RWPE1 (cell line): ENCODE measurements at regions not wholly inside any gene's neighbourhood (a gene's known extent, or its start where the extent isn't known, plus 50 kb on each side); places are given as distances from the start of the nearest gene placed in this dataset.

Experiments used
- CTCF ChIA-PET: fragments of 350-600 bp; sonication (Branson Sonifier 250); formaldehyde crosslinking; extraction: SDS; loops from one replicate; lab custom pipeline; 2021; lab: Yijun Ruan, JAX
- POLR2A ChIA-PET: fragments of 400-600 bp; formaldehyde crosslinking; extraction: SDS; loops from one replicate; lab custom pipeline; 2020; ENCODE audit warnings: antibody characterized with exemption; ENCODE audit not compliant: low non-redundant PET; lab: Yijun Ruan, JAX
- DNase-seq: peaks from one replicate; pipeline ENCODE4 v3.0.0; 2012; ENCODE audit warnings: low spot score
- H3K27ac ChIP-seq: fragments of 450-650 bp; 2 replicates; pipeline ENCODE4 v1.5.1; 2017
- TF ChIP-seq, protein P1 (sequence below): fragments of 450-650 bp; conservative IDR thresholded peaks from 2 replicates; pipeline ENCODE4 v1.5.1; 2017; ENCODE audit warnings: low read depth, mild to moderate bottlenecking

DNA sequence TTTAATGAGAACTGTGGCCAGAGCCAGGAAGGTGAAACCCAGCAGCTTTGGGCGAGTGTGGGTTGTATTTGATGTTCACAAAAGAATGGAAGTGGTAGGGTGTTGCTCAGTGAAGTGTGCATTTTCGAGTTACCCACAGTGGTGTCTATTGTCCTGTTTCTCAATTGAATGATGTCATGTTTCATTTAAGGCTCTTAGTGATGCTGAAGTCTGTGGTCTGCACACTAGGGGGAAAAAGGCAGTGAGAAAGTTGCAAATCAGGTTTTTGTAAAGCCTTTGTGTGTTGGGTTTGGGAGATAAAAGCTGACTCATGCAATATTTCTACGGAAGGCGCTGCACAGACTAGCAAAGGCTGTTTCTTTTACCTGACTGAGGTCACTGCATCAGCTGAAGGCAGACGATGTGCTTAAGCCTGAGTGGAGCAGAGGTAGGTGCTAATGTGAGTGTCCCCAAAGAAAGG, 121.1 kb downstream of the PLEKHG1 start:
- CTCF ChIA-PET = no interaction called here
- DNase-seq = peak; percentile 76
- TF ChIP-seq, protein P1, sequence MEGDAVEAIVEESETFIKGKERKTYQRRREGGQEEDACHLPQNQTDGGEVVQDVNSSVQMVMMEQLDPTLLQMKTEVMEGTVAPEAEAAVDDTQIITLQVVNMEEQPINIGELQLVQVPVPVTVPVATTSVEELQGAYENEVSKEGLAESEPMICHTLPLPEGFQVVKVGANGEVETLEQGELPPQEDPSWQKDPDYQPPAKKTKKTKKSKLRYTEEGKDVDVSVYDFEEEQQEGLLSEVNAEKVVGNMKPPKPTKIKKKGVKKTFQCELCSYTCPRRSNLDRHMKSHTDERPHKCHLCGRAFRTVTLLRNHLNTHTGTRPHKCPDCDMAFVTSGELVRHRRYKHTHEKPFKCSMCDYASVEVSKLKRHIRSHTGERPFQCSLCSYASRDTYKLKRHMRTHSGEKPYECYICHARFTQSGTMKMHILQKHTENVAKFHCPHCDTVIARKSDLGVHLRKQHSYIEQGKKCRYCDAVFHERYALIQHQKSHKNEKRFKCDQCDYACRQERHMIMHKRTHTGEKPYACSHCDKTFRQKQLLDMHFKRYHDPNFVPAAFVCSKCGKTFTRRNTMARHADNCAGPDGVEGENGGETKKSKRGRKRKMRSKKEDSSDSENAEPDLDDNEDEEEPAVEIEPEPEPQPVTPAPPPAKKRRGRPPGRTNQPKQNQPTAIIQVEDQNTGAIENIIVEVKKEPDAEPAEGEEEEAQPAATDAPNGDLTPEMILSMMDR = no peak
- POLR2A ChIA-PET = no interaction called here
- no peak overlapping the region for H3K27ac ChIP-seq

DNA sequence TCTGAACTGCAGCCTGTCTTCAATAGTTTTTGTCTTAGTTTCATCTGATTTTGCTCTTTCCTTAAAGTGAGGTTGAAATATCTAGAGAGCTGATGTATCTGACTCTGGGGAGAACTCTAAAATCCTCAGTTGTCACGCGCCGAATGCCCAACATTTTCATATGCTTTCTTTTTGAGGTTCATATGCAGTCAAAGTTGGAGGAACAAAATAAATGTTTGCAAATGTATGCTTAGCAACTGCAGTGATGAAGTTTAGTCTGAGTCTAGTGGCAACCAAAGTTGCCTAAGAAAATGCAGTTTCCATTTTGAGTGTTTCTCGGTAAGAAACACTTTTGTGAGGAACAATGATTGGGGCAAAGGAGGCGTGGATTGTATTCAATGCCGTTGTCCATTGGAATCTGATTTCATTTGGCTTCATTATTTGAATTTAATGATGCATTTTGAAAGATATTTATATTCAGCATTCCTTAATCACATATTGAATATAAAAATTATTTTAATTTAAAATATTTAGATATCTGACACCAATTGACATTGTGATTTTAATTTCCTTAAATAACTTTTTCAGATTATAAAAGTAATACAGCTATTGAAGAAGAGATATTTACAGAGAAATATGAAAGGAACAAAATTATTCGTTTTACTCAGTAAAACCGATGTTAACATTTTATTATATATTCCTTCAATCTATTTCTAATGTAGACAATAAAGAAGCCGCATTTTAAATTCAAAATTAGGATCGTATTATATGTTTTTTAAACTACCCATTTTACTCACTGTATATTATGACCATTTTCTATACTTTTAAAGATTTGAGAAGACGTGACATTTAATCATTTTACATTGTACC, 122.0 kb downstream of the PLEKHG1 start:
- H3K27ac ChIP-seq = no peak overlapping the region
- TF ChIP-seq, protein P1 = no peak
- DNase-seq = no peak
- ChIA-PET CTCF (no interaction called here), POLR2A (no interaction called here)

DNA sequence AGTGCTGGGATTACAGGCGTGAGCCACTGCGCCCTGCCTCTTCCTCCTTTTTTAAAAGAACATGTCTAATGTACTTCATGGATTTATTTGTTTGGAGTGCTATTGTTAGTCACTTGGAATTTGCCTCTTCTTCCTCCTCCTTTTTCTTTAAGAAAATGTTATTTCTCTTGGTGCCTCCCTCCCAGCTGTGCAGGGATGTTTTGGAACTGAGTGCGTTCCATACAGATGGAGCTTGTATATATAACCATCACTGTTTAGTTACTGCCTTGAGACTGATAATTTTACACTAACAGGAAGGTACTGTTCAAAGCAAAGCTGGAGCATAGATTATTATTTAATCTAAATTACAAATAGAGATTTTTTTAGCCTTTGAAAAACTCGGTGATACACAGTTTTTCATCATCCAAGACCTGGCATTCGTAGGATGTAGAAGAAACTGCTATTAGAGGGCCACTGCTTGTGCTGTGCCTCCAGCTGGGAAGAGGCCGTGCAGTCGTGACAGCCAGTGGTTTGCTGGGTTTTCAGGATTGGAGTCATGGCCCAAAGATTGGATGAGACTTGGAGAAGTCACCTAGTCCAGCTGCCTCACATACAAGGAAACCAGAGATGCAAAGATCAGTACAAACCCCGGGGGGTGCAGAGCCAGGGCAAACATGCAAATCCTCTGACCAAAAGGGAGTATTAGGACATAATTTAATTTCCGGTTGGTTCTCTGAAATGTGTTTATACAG, 123.1 kb downstream of the PLEKHG1 start:
- H3K27ac ChIP-seq = no peak overlapping the region
- ChIA-PET POLR2A (no interaction called here), CTCF (interaction anchor here (0.6 kb wide), 1 partner anchor 55 kb away, joined by 5 read pairs; no protein-coding TSS in a partner anchor)
- no peak for DNase-seq
- TF ChIP-seq, protein P1 = no peak

DNA sequence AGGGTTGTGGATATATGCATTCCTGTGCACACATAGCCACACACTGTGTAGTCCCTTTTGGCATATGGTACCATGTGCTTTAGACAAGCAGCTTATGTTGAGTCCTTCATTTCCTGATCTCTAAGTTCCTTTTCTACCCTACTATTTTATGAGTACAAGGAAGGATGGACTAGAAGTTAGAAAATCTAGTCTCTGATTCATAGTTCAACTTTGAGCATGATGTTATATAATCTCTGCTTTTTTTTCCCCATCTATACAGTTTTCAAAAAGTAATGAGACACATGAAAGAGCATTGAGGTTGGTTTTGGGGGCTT, 123.6 kb downstream of the PLEKHG1 start:
- TF ChIP-seq, protein P1 = no peak

DNA sequence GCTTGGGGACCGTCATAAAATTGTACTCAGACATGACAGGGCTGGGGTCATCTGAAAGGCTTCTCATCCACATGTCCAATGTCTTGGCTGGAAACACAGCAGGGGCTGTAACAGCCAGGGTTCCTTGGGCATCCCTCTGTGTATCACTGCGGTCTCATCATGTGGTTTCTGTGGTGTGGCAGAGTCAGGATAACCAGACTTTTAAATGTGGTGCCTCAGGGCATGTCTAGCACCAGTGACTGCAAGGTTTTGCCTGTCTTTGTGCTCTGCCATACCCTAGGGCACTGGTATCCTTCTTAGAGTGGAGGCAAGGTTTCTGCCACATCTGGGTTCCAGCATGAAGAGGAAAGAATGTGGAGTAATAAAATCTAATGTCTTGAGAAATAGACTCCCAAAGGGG, 124.2 kb downstream of the PLEKHG1 start:
- TF ChIP-seq, protein P1 = no peak
- DNase-seq = no peak
- ChIA-PET POLR2A (no interaction called here), CTCF (interaction anchor here (0.6 kb wide), 1 partner anchor 56 kb away, joined by 5 read pairs; no protein-coding TSS in a partner anchor)
- H3K27ac ChIP-seq = no peak overlapping the region

More for the DNA sequence above, 123.6 kb downstream of the PLEKHG1 start:
- H3K27ac ChIP-seq = no peak overlapping the region
- no peak for DNase-seq
- CTCF ChIA-PET = interaction anchor here (0.6 kb wide), 1 partner anchor 56 kb away, joined by 5 read pairs; no protein-coding TSS in a partner anchor
- POLR2A ChIA-PET = no interaction called here

DNA sequence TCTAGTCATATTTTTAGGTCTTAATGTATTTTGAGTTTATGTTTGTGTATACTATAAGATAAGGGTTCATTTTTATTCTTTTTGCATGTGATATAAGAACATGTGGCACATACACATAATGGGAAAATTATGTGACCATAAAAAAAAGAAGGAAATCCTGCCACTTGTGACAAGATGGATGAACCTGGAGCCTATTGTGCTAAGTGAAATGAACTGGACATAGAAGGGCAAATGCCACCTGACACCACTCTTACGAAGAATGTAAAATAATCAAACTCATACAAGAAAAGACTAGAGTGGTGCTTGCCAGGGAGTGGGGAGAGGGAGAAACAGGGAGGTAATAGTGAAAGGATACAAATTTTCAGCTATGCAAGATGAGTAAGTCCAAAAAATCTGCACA, 126.1 kb downstream of the PLEKHG1 start:
- ChIA-PET CTCF (interaction anchor here (0.5 to 0.6 kb wide), 2 partner anchors 41 to 386 kb away, joined by 3 to 5 read pairs; no protein-coding TSS in a partner anchor), POLR2A (no interaction called here)
- DNase-seq = no peak
- TF ChIP-seq, protein P1 = no peak
- H3K27ac ChIP-seq = no peak overlapping the region
